WERI-Rb-1 (cell line): ENCODE measurements at regions not wholly inside any gene's neighbourhood (a gene's known extent, or its start where the extent isn't known, plus 50 kb on each side); places are given as distances from the start of the nearest gene placed in this dataset.

Experiments used
- DNase-seq: peaks from one replicate; pipeline ENCODE4 v3.0.0-alpha.2; 2020
- H3K27ac ChIP-seq: fragments of 250-450 bp; sonication (Bioruptor Pico); 2 replicates; pipeline ENCODE4 v1.5.1; 2020; ENCODE audit warnings: mild to moderate bottlenecking, moderate library complexity
- H3K27me3 ChIP-seq: fragments of 250-450 bp; sonication (Bioruptor Pico); 2 replicates; pipeline ENCODE4 v1.5.1; 2021; ENCODE audit warnings: mild to moderate bottlenecking, low read depth, moderate library complexity; ENCODE audit not compliant: insufficient read depth, severe bottlenecking
- H3K36me3 ChIP-seq: fragments of 250-450 bp; sonication (Bioruptor Pico); 2 replicates; pipeline ENCODE4 v1.5.1; 2020; ENCODE audit warnings: mild to moderate bottlenecking, moderate library complexity
- H3K4me3 ChIP-seq: 2 replicates; pipeline ENCODE4 v1.5.1; 2011; ENCODE audit warnings: low read depth, mild to moderate bottlenecking, control low read depth, low read length
- H3K9me3 ChIP-seq: fragments of 250-450 bp; sonication (Bioruptor Pico); 2 replicates; pipeline ENCODE4 v1.5.1; 2021; ENCODE audit warnings: mild to moderate bottlenecking, moderate library complexity; ENCODE audit not compliant: severe bottlenecking
- CTCF ChIP-seq: IDR thresholded peaks from 2 replicates; pipeline ENCODE4 v1.5.1; 2011; ENCODE audit warnings: low read depth, mild to moderate bottlenecking, control low read depth, inconsistent platforms, low read length

GRCh38 chr17:5813357-5813756, 229.0 kb upstream of the NLRP1 start:
- Histone ChIP-seq H3K27ac (peak overlapping the region; percentile 50), H3K27me3 (no peaks in the 10 kb centered on the region), H3K36me3 (no peaks in the 10 kb centered on the region), H3K9me3 (peaks cover 20% of the 10 kb centered on the region), H3K4me3 (no peak overlapping the region)
- no peak for DNase-seq
- no peak for TF ChIP-seq CTCF

- Histone ChIP-seq H3K27ac (no peak overlapping the region), H3K27me3 (no peaks in the 10 kb centered on the region), H3K36me3 (no peaks in the 10 kb centered on the region), H3K9me3 (peaks cover 7% of the 10 kb centered on the region), H3K4me3 (no peak overlapping the region)
- no peak for DNase-seq
- TF ChIP-seq CTCF, result no peak
Observed at GRCh38 chr17:5815396-5815795, 231.1 kb upstream of the NLRP1 start.

GRCh38 chr17:5816491-5817070, 232.3 kb upstream of the NLRP1 start:
- Histone ChIP-seq H3K36me3 (no peaks in the 10 kb centered on the region), H3K27ac (no peak overlapping the region), H3K9me3 (no peaks in the 10 kb centered on the region), H3K27me3 (no peaks in the 10 kb centered on the region), H3K4me3 (no peak overlapping the region)
- no peak for TF ChIP-seq CTCF
- DNase-seq, result no peak

GRCh38 chr17:5817475-5818395, 233.4 kb upstream of the NLRP1 start:
- Histone ChIP-seq H3K27ac (no peak overlapping the region), H3K4me3 (no peak overlapping the region), H3K27me3 (no peaks in the 10 kb centered on the region), H3K9me3 (no peaks in the 10 kb centered on the region), H3K36me3 (no peaks in the 10 kb centered on the region)
- no peak for TF ChIP-seq CTCF
- no peak for DNase-seq

DNA sequence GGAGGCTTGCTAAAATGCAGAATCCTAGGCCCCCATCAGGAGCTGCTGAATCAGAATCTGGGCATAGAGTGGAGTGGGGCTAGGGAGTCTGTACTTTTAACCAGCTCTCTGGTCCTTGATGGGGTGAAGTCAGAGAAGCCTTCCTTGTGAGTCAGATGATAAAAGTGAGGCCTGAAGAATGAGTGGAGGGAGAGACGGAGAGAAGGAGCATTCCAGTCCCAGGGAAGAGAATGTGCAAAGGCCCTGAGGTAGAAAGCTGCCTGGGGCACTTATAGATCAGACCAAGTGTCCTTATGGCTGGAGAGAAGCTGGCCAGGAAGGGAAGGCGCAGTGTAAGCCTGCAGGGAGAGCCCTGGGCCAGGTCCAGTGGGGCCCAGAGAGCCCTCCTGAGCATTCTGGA, 235.1 kb upstream of the NLRP1 start:
- TF ChIP-seq CTCF, result no peak

More for the DNA sequence above, 235.1 kb upstream of the NLRP1 start:
- DNase-seq, result no peak
- Histone ChIP-seq H3K4me3 (no peak overlapping the region), H3K27ac (no peak overlapping the region), H3K36me3 (no peaks in the 10 kb centered on the region), H3K9me3 (no peaks in the 10 kb centered on the region), H3K27me3 (no peaks in the 10 kb centered on the region)
